DND-41 (cell line): ENCODE measurements at regions not wholly inside any gene's neighbourhood (a gene's known extent, or its start where the extent isn't known, plus 50 kb on each side); places are given as distances from the start of the nearest gene placed in this dataset.
"Not testable (repeated sequence)": the region's sequence is repeated elsewhere in the genome, so short reads cannot be mapped to it uniquely, and the experiment has no call there.

Source experiments
- CTCF ChIP-seq: IDR thresholded peaks from 2 replicates; pipeline ENCODE4 v1.5.1; 2012; ENCODE audit warnings: borderline replicate concordance, low read length, moderate library complexity, mild to moderate bottlenecking; ENCODE audit not compliant: poor library complexity, severe bottlenecking; ENCODE audit errors: extremely low read depth
- EZH2 ChIP-seq: IDR thresholded peaks from 3 replicates; pipeline ENCODE4 v1.6.1; 2012; ENCODE audit warnings: borderline replicate concordance, low read depth, mild to moderate bottlenecking, moderate library complexity, low read length, inconsistent platforms; ENCODE audit not compliant: severe bottlenecking

- TF ChIP-seq CTCF, EZH2: not testable (repeated sequence)
Observed at GRCh38 chr4:31797052-31797451, 1076.9 kb downstream of the PCDH7 start.
